Kidney (tissue), 13 donors: ENCODE measurements at regions not wholly inside any gene's neighbourhood (a gene's known extent, or its start where the extent isn't known, plus 50 kb on each side); places are given as distances from the start of the nearest gene placed in this dataset.
"Not testable (repeated sequence)": the region's sequence is repeated elsewhere in the genome, so short reads cannot be mapped to it uniquely, and the experiment has no call there.

ENCODE experiments used
- DNase-seq, 5 donors: peaks; one replicate each; pipeline ENCODE4 v3.0.0-alpha.2; 2013 to 2020
- FAIRE-seq: peaks from 2 replicates; lab custom pipeline; 2012; peaks lifted over from hg19 to GRCh38; lab: Jason Lieb, UNC
- H3K27ac ChIP-seq, 2 donors: one replicate each; pipeline ENCODE4 v1.7.0; 2013; ENCODE audit warnings: low read depth in 2 of 2, low read length in 2 of 2, inconsistent platforms in 1 of 2
- H3K27me3 ChIP-seq: one replicate; pipeline ENCODE4 v1.7.1; 2013; ENCODE audit warnings: low read length, inconsistent platforms; ENCODE audit not compliant: control insufficient read depth, insufficient read depth
- H3K36me3 ChIP-seq, 3 donors: one replicate each; pipeline versions ENCODE4 v1.7.0 to v1.7.1; 2013; ENCODE audit warnings: low read length in 3 of 3, control low read depth in 1 of 3, inconsistent platforms in 1 of 3; ENCODE audit not compliant: insufficient read depth in 3 of 3, control insufficient read depth in 2 of 3
- H3K4me1 ChIP-seq, 3 donors: one replicate each; pipeline versions ENCODE4 v1.7.0 to v1.7.1; 2013; ENCODE audit warnings: low read length in 3 of 3, inconsistent platforms in 1 of 3, low read depth in 1 of 3; ENCODE audit not compliant: control insufficient read depth in 2 of 3, insufficient read depth in 2 of 3
- H3K4me3 ChIP-seq, 3 donors: one replicate each; pipeline versions ENCODE4 v1.7.0 to v1.8.1; 2013; ENCODE audit warnings: low read length in 3 of 3, control low read depth in 1 of 3, inconsistent platforms in 1 of 3
- H3K9ac ChIP-seq, 3 donors: one replicate each; pipeline versions ENCODE4 v1.7.0 to v1.7.1; 2013; ENCODE audit warnings: low read length in 3 of 3, control low read depth in 1 of 3, inconsistent platforms in 1 of 3
- H3K9me3 ChIP-seq, 3 donors: one replicate each; pipeline versions ENCODE4 v1.7.0 to v1.7.1; 2013; ENCODE audit warnings: low read length in 3 of 3, control low read depth in 1 of 3, inconsistent platforms in 1 of 3; ENCODE audit not compliant: control insufficient read depth in 2 of 3, insufficient read depth in 1 of 3
- CTCF ChIP-seq: IDR thresholded peaks from 3 replicates; pipeline ENCODE4 v1.5.1; 2012; ENCODE audit warnings: mild to moderate bottlenecking, moderate library complexity, borderline replicate concordance; ENCODE audit not compliant: insufficient read depth; ENCODE audit errors: extremely low read depth
- intact Hi-C: fragments of 100-400 bp; cut with DNase I; formaldehyde crosslinking; loops from one replicate; pipeline ENCODE4 v1.11.1; 2022
- donor health status: control.
- donor health status: control.
- donor health status: control.
- donor health status: control.
- donor health status: control.
- donor health status: DM: yes; HTN: yes; CAD: no.
- donor health status: Normal renal cell carcinoma (clear cell type).

GRCh38 chr2:63716146-63716545, 125.5 kb upstream of the UGP2 start:
- intact Hi-C loops, result no loop called here
- TF ChIP-seq CTCF, result no peak
- Histone ChIP-seq H3K27ac (no peak overlapping the region), H3K4me3 (no peak overlapping the region), H3K9me3 (no peaks in the 10 kb centered on the region), H3K9ac (no peak overlapping the region), H3K27me3 (no peaks in the 10 kb centered on the region), H3K4me1 (no peaks in the 10 kb centered on the region), H3K36me3 (no peaks in the 10 kb centered on the region)
- peak in 2 of 5 donors; percentile 49 to 61 for DNase-seq
- no peak for FAIRE-seq

GRCh38 chr2:63719052-63719451, 122.6 kb upstream of the UGP2 start:
- no peak overlapping the region for H3K4me3 ChIP-seq
- H3K9ac ChIP-seq, result no peak overlapping the region
- no peaks in the 10 kb centered on the region for H3K36me3 ChIP-seq
- no peak overlapping the region for H3K27ac ChIP-seq
- no peaks in the 10 kb centered on the region for H3K27me3 ChIP-seq
- DNase-seq, result peak in 2 of 5 donors; percentile 18 to 22
- TF ChIP-seq CTCF, result no peak
- FAIRE-seq, result no peak
- intact Hi-C loops, result no loop called here
- H3K4me1 ChIP-seq, result no peaks in the 10 kb centered on the region
- no peaks in the 10 kb centered on the region for H3K9me3 ChIP-seq

GRCh38 chr2:63721082-63721424, 120.6 kb upstream of the UGP2 start:
- no peak for FAIRE-seq
- Histone ChIP-seq H3K4me3 (no peak overlapping the region), H3K9ac (no peak overlapping the region), H3K27me3 (no peaks in the 10 kb centered on the region), H3K9me3 (no peaks in the 10 kb centered on the region), H3K36me3 (no peaks in the 10 kb centered on the region), H3K4me1 (no peaks in the 10 kb centered on the region), H3K27ac (no peak overlapping the region)
- intact Hi-C loops, result no loop called here
- no peak for DNase-seq
- TF ChIP-seq CTCF, result no peak

GRCh38 chr2:63722284-63722683, 119.4 kb upstream of the UGP2 start:
- H3K27ac ChIP-seq, H3K36me3 ChIP-seq, H3K4me3 ChIP-seq, H3K4me1 ChIP-seq, DNase-seq, H3K27me3 ChIP-seq, intact Hi-C loops, H3K9ac ChIP-seq, FAIRE-seq, H3K9me3 ChIP-seq: not testable (repeated sequence)
